GM23248 (cell line): ENCODE measurements at regions not wholly inside any gene's neighbourhood (a gene's known extent, or its start where the extent isn't known, plus 50 kb on each side); places are given as distances from the start of the nearest gene placed in this dataset.
"Not testable (repeated sequence)": the region's sequence is repeated elsewhere in the genome, so short reads cannot be mapped to it uniquely, and the experiment has no call there.

Source experiments
- EZH2 ChIP-seq: fragments of 200-600 bp; sonication (generic); IDR thresholded peaks from 2 replicates; pipeline ENCODE4 v1.6.1; 2018; ENCODE audit warnings: antibody characterized with exemption, mild to moderate bottlenecking; ENCODE audit not compliant: insufficient read depth, poor library complexity, severe bottlenecking
- EZH2phosphoT487 ChIP-seq: fragments of 200-600 bp; sonication (generic); IDR thresholded peaks from 2 replicates; pipeline ENCODE4 v1.6.1; 2018; ENCODE audit warnings: antibody characterized with exemption, moderate library complexity, mild to moderate bottlenecking, low read depth; ENCODE audit not compliant: insufficient read depth

GRCh38 chr5:7307709-7308108 lies 88.2 kb upstream of the ADCY2 start:
- not testable (repeated sequence) for TF ChIP-seq EZH2, EZH2phosphoT487
